Stimulated activated CD4-positive, alpha-beta T cell treated with anti-CD3 and anti-CD28 coated beads, Interleukin-4, amount 100 ng/mL, for 48 hours (primary cell): ENCODE measurements at regions not wholly inside any gene's neighbourhood (a gene's known extent, or its start where the extent isn't known, plus 50 kb on each side); places are given as distances from the start of the nearest gene placed in this dataset.

Source experiments
- DNase-seq, 2 donors: peaks; one replicate each; pipeline ENCODE4 v3.0.0-alpha.2; 2020; ENCODE audit warnings: low read depth in 2 of 2

- DNase-seq = no peak
These were observed 127.8 kb downstream of the EMX2 start for GRCh38 chr10:117670116-117670904.

- DNase-seq = no peak
These were observed 130.9 kb downstream of the EMX2 start for GRCh38 chr10:117673230-117674010.

DNA sequence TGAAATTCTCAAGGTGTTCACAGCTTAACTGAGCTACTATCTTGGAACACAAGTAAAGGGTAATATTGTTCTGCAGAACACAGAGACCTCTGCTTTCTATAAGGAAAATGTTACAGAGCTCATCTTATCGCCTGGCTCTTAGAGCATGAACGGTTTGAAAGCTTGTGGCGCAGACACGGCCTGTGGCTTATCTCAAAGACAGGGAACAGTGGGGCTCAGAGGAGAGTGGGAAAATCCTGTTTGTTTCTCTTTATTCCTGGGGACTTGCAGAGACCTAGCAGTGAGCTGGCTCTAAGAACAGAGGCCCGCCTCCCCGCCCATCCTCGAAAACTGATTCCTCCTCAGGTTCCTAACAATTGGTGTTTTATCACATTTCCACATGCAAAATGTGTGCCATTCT is 131.7 kb downstream of the EMX2 start:
- no peak for DNase-seq

DNA sequence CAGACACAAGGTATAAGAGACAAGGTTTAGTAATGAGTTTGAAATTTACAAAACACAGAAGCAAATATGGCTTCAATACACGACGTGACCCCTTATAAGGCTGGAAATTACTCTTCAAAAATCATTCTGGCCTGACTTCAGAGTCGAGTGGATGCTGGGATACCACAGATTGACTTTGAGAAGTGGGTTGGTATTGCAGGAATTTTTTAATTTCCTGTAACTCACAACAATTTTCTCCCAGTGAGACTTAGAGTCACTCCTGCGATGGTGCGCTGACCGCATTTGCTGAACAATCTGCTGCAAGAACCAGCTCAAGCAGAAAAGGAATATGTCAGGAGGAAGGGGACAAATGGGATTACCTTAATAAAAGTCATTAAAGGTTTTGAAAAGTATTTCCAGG is 132.1 kb downstream of the EMX2 start:
- DNase-seq = no peak

- DNase-seq = no peak
These were observed 133.0 kb downstream of the EMX2 start for GRCh38 chr10:117675514-117676055.

GRCh38 chr10:117677239-117677638 is 134.7 kb downstream of the EMX2 start:
- DNase-seq = no peak

- no peak for DNase-seq
These were observed 135.4 kb downstream of the EMX2 start for GRCh38 chr10:117677890-117678500.

DNA sequence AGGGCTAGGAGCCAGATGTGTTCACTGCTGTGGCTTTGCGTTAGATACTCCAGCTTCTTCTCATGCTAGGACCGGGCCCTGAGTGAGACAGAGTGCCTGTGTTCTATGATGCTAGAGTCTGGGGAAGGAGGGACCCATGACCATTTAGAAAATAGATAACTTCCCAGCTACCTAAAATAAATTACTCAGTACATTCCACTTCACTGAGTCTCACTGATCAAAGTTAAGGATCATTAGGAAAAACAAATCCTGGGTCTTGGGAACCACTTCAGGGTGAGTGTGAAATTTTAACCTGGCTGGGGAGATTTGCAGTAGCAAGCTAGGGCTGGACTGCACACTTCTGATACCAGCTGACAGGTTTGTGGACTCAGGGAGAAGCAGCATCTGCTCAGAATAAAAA is 138.1 kb downstream of the EMX2 start:
- no peak for DNase-seq

- no peak for DNase-seq
These were observed 138.6 kb downstream of the EMX2 start for GRCh38 chr10:117681104-117681503.

DNA sequence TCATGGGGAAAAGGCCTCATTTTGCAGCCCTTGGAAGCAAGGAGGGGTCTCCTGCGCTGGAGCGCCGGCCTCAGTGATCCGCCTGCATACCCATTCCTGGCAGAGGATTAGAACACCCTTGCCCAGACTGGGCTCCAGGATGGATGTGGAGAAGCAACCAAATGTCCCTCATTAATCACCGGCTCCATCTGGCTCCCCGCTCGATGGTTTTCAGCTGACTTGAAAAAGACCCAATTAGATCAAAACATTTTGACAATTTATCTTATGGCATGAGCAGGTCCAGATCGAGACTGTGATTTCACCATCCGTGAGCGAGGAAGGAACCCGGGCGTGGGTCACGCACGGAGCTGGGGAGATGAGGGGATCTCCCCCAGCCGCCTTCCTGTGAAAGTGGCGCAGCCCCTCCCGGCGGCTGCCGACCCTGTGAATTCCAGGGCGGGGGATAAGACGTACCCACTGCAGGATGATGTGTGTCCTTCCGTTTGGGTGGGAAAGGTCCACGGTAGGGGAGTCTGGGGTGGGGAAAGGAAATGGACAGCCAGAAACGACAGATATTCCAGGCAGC is 141.6 kb downstream of the EMX2 start:
- DNase-seq = no peak

DNA sequence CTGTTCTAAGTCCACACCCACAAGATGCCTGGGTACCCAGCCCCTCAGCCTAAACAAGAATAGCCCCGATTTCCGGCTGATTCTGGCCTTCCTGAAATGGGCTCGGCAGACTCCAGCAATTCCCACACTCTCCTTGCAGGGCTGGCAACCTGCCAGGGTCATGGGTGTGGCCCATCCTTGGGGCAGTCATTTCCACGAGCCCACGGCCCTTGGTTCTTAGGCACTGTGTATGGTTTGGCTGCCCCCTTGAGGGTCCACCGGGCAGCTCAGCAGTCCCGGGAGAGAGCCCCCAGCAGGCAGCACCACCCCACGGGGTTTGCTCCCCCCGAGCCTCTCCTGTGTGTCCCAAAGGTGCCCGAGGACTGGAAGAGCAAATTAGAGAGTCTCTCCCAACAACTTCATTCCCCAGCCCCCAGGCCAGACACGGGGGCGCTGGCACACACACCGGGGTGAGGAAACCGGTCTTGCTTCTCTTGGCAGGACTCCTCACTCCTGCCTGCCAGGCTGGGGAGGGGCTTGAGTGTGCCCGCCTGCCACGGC is 142.2 kb downstream of the EMX2 start:
- DNase-seq = no peak

DNA sequence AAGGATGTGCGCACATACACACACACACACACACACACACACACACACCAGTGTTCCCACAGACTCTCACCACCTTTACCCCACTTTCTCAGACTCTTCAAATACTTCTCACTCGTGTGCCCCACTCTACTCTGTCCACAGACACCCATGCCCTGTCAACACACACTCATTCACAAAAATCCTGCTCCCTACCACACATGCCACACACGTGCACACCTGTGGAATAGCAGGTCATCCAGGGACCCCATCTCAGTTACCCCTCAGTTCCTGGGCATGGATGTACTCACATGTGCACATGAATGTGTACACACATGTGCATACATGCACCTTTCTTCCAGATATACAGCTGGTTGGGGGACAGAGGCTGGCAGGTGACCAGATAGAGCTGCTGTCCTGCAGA is 142.9 kb downstream of the EMX2 start:
- no peak for DNase-seq

DNA sequence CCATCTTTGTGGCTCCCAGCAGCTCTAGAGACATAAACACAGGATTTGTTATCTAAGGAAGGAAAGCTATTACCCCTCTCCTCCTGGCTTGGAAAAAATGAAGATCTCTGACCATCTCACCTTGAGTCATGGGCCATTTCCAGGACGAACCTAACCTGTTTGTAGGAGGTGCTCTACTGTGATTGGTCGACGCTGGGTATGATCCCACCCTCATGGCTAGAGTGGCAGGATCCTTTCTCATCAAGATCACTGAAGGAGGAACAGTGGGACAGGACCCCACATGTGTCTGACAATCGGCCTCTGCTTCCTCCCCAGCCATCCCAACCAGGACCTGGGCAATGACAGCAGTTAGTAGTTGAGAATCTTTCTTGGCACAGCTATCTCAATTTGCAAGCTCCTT is 144.1 kb downstream of the EMX2 start:
- no peak for DNase-seq

GRCh38 chr10:117688358-117688757 is 145.8 kb downstream of the EMX2 start:
- no peak for DNase-seq

DNA sequence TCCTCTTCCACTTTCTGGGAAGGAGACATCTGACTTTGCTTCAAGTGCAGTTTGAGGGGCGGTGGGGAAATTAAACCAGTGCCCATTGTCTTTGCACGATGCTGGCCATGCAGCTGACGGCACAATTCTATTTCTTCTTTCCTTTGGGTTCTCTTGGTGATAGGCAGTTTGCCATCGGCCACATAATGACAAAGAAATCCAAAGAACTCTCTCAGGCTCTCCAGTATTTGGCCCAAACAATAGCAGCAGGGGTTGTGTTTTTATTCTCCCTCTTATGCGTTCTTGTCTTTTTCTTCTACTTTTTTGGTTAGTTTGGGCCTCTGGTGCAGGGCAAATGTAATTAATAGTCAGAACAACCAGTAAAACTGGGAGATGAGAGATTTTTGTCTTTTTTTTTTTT is 147.0 kb downstream of the EMX2 start:
- no peak for DNase-seq

GRCh38 chr10:117690359-117690758 is 147.8 kb downstream of the EMX2 start:
- DNase-seq = no peak

DNA sequence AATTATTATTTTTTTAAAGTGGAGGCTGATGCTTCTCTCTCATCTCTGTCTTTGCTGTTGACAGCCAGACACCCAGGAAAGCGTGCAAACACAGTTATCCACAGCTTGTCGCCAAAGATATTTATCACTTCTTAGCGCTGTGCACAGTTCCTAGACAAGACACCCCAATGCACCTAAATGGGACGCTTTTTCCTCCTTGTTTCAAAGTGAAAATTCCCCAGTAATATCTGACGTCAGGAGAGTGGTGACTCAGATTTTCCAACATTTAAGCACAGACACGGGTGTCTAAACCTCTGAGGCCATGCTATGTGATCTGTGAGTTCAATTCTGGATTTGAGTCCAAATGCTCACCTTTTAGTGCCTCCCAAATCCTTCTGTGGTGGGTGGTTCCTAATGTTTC is 151.6 kb downstream of the EMX2 start:
- no peak for DNase-seq

- no peak for DNase-seq
These were observed 154.9 kb downstream of the EMX2 start for GRCh38 chr10:117697402-117697801.

- no peak for DNase-seq
These were observed 156.3 kb downstream of the EMX2 start for GRCh38 chr10:117698809-117699208.

DNA sequence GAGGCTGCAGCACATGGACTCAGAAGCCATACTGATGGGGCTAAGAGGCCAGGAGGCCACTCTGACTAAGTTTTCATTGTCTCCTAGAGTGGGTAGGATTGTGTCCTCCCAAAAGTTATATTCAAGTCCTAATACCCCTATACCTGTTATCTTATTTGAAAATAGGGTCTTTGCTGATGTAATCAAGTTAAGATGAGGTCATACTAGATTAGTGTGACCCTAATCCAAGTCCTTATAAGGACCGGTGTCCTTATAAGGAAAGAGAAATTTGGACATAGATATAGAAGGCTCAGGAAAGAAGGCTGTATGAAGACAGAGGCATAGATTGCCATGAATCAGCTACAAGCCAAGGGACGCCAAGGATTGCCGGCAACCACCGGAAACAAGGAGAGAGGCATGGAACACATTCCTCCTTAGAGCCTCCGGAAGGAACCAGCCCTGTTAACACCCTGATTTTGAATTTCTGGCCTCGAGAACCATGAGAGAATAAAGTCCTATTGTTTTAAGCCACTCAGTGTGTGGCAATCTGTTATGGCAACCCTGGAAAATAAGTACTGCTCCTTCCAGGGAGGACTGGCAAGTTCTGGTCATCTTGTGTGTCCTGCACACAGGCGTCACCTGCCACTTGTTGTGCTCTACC is 157.0 kb downstream of the EMX2 start:
- DNase-seq = no peak

DNA sequence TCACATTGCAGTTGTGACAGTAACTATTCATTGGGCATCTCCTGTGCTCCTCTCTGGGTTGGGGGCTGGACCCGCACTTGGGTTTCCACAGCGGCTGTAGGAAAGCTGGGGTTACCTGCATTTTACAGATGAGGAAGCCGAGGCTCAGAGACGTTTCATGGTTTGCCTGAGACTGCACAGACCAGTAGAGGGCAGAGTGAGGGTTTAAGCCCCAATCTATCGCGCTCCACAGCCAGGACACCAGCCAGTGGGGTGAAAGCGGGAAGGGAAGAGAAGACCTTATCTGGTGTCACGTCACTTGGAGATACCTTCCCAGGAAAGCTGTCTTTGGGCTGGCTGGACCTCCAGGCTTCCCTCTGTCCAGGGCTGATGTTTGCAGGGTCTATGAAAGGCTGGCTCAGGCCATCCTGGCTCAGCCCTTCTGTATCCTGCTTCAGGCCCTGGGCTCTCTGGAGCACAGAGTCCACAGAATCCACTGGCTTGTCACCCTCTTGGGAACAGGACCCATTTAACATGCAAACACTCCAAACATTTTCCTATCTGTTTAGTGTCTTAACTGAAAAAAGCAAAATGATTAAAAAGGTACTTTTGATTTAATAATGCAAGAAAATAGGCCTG is 167.7 kb downstream of the EMX2 start:
- DNase-seq = no peak
